Stimulated activated CD4-positive, alpha-beta T cell treated with anti-CD3 and anti-CD28 coated beads, Interleukin-1b, Interleukin-23, amount 100 ng/mL, for 48 hours (primary cell): ENCODE measurements at regions not wholly inside any gene's neighbourhood (a gene's known extent, or its start where the extent isn't known, plus 50 kb on each side); places are given as distances from the start of the nearest gene placed in this dataset.
"Not testable (repeated sequence)": the region's sequence is repeated elsewhere in the genome, so short reads cannot be mapped to it uniquely, and the experiment has no call there.

ENCODE experiments used
- DNase-seq: peaks from one replicate; pipeline ENCODE4 v3.0.0-alpha.2; 2020

DNA sequence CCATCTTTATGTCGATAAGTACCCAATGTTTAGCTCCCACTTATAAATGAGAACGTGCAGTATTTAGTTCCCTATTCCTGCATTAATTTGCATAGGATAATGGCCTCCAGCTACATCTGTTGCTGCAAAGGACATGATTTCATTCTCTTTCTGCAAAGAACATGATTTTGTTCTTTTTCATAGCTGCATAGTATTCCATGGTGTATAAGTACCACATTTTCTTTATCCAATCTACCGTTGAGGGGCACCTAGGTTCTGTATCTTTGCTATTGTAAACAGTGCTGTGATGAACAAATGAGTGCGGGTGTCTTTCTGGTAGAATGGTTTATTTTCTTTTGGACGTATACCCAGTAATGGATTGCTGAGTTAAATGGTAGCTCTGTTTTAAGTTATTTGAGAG, 63.0 kb downstream of the HLX start:
- no peak for DNase-seq

DNA sequence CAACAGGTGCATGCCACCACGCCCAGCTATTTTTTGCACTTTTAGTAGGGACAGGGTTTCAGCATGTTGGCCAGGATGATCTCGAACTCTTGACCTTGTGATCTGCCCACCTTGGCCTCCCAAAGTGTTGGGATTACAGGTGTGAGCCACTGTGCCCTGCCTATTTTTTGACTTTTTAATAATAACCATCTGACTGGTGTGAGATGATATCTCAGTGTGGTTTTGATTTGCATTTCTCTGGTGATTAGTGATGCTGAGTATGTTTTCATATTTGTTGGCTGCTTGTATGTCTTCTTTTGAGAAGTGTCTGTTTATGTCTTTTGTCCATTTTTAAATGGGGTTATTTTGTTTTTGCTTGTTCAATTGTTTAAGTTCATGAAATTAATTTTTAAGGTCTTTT, 63.7 kb downstream of the HLX start:
- not testable (repeated sequence) for DNase-seq

DNA sequence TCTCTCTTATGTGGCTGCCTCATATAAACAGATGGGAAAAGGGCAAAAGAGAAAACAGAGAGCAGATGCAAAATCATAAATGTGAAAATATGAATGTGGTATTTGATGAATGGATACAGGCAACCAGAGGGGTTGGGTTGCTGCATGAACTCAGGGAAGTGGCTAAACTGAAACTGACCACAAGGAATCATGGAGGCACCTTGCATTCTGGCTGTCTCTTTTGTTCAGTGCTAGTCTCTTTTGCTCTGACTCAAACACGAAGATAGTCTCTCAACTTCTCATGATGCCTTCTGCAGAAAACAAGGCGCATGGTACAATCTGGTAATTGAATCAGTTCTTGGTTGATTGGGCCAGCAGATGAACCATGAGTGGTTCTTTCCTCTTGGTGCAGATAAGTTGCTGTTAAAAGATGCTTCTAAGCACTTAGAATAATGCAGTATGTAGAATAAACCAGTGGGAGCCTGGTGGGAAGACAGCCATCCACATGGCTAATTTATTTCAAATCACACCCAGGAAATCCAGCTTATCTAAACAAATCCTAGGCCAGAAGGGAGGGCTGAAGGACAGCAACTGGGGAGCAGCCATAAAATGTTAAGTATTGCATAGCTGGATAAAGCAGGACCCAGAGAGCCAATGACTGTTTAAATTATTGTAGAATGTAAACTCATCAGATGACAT, 64.2 kb downstream of the HLX start:
- DNase-seq = no peak

DNA sequence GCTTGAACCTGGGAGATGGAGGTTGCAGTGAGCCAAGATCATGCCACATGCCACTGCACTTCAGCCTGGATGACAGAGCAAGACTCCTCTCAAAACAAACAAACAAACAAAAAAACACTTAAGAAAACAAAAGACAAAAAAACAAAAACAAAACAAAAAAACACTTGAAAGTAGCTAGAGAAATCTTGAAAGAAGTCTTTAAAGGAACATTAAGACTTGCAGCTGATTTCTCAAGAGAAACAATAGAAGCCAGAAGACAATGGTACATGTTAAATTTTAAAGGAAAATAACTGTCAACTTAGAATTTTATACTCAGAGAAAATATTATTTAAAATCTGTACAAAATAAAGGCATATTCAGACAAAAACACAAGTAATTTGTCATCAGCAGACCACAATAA, 71.3 kb downstream of the HLX start:
- DNase-seq = no peak

DNA sequence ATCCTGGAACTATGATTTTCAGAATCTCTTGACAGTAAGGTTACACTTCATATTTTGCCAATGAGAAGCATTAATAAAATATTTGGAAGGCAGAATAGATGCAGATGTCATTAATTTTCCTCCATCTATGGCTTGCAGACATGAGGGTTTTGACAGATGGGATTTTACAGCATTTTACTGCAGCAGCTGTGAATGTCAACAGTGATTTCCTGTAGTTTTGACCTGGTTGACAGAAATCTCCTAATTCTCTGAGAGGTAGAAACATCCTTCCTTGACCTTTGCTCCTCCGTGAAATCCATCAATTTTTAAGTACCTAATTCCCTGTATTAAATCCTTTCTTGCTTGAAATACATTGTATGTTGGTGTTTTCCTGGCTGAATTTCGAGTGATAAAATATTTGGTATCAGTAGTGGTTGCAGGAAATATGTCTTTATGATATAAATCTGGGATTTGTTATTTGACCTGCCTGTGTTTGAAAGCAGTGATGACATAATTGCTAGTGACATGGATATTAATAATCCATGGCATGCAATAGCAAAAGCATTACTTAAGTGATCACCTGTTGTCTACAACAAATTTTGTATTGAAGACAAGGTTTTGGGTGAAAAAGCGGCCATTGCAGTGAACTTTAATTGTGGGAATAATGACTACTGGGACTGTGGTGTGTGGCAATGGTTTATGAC, 73.9 kb downstream of the HLX start:
- no peak for DNase-seq

DNA sequence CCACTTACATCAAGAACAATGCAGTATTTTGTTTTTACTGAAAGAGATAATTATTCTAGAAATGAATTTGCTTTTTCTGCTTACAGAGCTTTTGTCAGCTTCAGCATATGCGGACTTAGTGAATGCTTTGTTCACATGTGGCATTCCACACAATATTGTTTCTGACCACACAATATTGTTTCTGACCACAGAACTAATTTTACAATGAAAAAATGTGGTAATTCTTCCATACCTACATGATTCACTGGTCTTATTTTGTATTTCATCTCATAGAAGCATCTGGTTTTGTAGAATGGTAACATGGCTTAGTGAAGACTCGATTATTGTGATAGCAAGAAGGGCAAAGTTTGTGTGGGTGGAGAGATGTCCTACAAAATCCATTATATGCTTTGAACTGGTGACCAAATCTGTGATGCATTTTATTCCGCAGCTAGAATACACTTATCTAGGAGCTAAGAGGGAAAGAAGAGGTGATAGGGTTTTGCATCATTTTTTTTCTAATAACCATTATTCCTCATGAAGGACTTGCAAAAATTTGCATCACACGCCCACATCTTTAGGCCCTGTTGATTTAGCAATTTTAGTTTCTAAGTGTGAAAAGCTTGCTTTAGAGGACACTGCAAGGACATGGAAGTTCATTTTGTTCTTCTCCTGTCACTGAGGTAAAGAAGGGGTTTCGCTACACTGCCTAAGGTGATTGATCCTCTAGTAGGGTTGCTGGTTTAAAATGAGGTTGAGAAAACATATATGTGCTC, 75.3 kb downstream of the HLX start:
- DNase-seq = no peak

DNA sequence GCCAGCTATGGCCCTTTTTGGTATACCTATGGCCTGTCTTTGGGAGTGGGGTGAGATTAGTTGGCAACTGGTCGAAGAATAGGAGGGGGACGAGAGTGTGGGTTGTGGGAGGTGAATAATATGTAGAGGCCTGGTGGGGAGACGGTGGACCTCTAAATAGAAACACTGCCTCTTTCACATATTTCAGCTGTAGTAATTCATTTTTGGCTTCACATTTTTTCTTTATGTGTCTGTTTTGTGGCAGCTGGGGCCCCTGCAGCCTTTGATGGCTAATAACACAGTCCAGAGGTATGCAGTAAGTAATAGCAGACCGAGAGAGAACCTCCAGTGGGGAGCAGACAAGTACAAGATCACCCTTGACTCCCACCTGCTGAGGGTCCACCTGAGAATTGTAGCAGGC, 75.9 kb downstream of the HLX start:
- DNase-seq = no peak

DNA sequence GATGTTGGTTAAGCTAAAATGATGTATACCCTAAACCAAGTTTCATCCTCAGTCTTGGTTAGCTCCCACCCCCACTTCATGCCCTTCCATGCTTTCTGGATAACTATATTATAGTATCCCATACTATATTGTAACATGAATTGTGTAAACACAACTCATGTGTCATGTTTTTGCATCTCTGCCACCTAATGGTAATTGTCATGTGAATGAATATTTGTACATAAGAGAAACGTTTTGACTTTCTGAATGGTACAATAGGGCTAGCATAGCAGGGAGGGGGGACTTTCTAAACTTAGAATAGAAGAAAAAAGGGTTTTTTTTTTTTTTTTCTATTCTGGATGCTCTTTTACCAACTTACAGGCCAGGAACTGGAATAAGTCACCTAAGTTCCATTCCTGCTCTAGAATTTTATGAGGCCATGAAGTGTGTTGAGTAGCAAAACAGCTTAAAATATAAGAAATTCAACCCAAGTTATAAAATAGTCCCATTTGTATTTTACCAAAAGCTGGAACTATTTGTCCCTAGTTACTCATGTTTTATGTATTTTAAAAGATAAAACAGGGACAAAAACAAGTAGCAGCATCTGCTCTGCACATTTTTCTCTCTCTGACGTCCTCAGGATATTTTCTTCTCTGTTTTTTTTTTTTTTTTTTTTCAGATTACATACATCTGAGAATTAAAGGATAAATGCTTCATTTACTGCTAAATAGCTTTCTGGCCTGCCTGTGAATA, 77.4 kb downstream of the HLX start:
- no peak for DNase-seq

DNA sequence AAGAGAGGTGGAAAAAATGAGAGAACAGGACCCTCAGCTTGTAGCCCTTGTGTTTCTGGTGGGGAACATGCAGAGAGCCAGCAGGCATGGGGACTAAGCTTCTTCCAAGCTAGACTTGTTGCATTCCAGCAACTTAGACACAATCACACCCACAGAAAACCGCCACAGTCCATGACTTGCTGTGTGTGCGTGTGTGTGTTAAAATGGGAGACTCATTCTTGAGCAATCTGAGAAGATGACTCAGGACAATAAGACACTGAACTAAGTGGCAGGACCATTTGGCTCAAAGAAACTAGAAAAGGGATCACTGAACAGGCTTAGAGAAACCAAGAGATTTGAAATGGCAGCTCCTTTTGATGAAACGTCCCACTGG, 78.0 kb downstream of the HLX start:
- no peak for DNase-seq

DNA sequence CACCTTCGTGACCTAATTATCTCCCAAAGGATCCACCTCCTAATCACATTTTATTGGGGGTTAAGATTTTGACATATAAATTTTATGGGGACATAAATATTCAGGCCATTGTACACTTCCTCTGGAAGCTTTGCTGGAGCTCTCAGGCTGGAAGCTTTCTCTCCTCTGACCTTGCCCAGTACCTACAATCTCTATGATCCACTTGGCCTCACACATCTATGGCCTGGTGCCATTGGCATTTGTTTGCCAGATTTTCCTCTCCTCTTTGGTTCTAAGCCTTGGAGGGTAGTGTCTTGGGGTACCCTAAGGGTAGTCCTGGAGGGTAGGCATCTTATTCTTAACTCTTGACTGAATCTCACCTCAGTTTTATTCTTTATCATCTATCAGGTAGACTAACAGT, 79.0 kb downstream of the HLX start:
- DNase-seq = no peak

DNA sequence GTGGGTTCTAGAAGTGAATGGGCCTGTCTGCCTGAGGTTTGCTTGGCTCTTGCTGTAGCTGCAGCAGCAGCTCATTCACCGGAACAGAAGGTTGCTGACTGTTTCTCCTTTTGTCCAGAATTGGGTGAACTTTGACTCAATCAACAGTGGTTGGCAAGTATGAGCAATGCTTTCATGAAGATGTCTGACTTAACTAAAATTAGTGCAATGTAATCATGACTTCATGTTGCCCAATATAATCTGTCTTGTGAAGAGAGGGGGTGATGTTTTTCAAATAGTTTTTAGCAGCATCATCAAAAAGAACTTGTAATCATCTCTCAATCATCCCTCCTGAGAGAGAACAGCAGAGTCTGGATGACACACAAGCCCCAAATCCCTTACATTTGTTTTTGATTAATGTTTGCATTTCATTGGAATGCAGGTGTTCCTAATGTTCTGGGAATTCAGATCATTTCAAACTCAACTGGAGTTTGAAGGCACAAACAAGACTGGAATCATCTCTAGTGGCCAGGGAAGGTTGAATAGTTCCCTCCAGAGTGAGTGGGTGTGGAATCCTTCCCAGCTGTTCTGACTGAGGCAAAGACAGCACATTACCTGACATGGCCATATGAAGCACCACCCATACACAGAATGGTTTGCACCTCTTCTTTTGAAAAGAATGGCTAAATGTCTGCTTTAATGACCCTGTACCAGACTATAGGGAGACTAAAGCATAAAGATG, 82.9 kb downstream of the HLX start:
- DNase-seq = no peak

DNA sequence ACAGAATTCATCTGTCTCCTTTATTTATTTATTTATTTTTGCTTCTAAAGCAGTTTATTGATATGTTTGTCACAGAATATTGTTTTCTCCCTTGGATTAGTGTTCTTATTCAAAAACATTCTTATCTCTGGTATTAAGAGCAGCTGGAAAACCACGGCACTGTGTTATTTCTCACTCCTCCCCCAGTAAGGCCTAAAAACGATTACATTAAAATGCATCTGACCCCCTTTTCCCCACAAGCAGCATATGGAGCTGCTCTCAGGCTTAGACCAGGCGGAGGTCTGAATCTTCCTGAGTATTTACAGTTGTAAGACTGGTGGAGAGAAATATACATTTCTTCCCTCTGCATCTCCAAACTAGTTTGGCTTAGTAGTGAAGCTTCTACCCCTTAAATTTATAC, 86.8 kb downstream of the HLX start:
- no peak for DNase-seq

DNA sequence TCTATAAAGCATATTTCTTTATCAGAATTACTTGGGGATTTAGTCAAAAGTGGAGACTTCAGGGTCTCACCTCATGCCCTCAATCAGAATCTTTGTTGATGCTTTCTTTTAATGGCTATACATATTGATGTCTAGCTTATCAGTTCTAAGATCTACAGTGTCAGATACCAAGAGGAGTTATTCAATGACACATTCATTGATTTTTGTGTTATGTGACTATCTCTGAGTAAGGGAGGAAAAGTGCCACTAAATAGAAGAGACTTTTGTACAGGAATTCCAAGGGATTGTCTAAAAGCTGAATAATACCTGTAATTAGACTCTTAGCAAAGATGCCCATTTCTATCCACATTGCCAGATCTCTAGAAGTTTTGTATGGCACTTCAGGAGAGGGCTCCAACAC, 87.2 kb downstream of the HLX start:
- no peak for DNase-seq

DNA sequence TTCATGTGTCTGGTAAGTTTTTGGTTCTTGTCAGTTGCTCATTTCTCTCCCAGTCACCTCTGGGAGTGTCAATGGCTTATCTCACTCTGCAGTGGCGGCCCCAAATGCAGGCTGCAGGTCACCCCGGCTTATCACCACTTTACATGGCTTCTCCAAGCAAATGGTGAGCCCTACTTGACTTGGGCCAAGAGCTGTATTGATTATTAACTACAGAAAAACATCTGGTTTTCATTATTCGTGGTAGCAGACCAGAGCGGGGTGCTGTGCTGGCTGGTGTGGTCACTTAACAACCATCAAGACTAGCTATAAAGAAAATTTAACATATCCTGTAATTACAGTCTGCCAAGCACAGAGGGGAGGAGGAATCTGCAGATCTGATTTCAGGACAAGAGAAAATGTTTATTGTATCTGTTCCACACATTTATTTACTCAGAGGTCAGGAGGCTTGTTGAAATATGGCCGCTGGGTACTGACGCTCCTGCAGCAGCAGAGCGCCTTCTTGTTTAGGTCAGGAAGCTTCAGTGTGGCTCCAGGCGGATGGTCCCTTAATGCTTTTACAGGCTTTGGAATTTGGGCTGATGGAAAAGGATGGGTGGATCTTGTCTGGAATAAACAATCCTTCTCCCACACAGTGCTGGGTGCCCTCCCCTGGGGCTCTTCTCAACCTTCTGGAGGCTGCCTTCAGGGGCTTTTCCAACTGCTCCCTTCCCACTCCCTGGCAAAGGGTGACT, 87.8 kb downstream of the HLX start:
- no peak for DNase-seq

DNA sequence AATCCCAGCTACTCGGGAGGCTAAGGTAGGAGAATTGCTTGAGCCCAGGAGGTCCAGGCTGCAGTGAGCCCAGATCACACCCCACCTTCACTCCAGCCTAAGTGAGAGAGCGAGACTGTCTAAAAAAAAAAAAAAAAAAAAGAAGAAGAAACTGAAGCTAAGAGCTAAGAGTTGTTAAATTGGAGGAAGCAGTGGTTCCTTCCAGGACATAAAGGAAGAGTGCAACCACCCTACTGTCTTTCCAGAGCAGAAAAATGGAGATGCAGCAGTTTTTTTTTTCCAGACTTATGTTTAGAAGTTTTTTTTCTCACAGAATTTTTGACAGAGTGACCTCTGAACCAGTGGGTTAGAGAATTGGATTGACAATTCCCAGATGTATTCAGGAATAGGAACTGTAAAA, 88.7 kb downstream of the HLX start:
- DNase-seq = no peak

DNA sequence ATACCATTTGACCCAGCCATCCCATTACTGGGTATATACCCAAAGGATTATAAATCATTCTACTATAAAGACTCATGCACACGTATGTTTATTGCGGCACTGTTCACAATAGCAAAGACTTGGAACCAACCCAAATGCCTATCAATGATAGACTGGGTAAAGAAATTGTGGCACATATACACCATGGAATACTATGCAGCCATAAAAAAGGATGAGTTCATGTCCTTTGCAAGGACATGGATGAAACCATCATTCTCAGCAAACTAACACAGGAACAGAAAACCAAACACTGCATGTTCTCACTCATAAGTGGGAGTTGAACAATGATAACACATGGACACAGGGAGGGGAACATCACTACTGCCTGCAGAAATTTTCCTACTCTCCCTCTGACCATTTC, 90.0 kb downstream of the HLX start:
- not testable (repeated sequence) for DNase-seq

DNA sequence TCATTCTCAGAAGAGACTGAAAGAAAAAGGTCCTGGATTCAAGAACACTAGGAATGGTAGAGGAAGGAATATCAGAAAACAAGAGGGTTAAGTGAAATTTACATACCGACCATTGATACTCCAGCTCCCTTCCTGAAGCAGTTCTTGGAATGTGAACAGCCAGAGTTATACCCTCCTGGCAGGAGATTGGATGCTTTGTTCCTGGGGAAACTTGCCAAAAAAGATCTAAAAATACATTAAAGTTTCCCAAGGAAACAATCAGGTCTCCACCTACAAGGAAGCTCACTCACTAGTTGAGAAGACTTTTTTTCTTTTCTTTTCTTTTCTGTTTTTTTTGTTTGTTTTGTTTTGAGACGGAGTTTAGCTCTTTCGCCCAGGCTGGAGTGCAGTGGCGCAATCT, 91.1 kb downstream of the HLX start:
- DNase-seq = no peak

DNA sequence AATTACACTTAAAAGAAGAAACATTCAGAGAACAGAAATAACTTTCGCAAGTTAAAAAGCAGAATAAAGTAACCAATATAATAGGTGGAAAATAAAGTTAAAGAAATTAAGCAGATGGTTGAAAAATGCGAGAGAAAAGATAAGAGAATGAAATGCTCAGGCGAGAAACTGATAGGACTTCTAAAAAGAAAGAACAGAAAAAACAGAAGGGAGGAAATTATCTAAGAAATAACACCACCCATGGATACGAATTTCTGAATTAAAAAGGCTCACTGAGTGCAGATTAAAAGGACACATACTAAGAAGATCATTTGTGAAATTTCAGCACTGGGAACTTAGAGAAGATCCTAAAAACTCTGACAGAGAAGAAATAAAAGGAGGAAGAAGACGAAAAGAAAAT, 92.0 kb downstream of the HLX start:
- no peak for DNase-seq

DNA sequence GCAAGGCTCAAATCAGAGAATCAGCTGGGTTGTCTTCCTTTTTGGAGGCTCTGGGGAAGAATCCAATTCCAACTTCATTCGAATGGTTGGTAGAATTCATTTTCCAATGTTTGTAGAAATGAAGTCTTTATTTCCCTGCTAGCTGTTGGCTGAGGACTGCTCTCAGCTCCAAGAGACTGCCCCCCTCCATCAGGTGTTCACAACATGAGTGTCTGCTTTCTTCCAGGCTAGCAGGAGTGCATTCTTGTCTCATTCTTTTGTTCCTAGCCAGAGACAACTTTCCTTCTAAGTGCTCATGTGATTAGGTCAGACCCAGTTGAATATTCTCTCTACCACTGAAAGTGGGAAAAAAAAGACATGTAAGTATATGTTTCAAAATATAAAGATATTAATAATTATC, 95.2 kb downstream of the HLX start:
- DNase-seq = no peak

DNA sequence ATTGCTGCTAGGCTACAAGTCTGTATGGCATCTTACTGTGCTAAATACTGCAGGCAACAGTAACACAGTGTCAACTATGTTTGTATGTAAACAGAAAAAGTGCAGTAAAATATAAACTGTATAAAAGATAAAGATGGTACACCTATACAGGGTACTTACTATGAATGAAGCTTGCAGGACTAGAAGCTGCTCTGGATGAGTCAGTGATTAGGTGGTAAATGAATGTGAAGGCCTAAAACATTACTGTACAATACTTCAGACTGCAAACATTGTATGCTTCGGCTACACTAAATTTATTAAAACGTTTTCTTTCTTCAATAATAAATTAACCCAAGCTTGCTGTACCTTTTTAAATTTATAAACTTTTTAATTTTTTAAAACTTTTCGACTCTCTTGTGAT, 97.1 kb downstream of the HLX start:
- no peak for DNase-seq

DNA sequence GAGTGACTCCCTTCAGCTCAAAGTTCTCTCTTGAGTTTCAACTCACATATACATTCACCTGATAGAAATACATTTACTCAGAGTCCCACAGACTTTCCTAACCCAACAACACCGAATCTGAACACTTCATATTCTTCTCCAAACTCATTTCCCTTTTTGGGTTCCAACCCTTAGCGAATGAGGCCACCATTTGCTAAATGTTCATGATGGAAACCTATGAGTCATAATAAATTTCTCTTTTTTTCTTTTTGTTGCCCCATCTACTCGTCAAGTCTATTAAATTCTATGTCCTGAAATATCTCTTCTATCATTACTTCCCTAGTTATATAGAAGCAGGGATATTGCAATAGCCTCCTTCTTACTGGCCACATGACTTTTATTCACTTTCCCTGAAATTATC, 100.1 kb downstream of the HLX start:
- no peak for DNase-seq

DNA sequence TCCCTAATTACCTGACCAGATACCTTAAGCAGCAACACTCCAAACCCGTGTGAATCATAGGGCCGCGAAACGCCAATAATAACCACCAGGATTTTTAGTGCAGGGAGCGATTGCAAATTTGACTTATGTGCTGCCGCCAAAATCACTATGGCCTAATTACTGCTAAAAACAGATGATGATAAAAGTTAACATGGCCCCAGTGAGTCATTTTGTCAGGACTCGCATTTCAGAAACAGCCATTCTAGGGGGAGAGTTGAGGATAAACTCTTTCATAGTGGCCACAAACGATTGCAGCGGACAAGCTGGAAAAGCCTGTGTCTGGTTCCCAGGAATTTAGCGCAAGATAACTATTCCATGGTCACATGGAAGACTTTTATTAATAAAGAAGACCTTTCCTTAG, 103.4 kb downstream of the HLX start:
- no peak for DNase-seq
